DMS53 (cell line): ENCODE measurements at regions not wholly inside any gene's neighbourhood (a gene's known extent, or its start where the extent isn't known, plus 50 kb on each side); places are given as distances from the start of the nearest gene placed in this dataset.
A peak's percentile ranks its signal among the peaks of the same experiment; 100 is the strongest.

Source experiments
- DNase-seq: peaks from one replicate; lab custom pipeline; 2025; lab: John Stamatoyannopoulos, UW

DNA sequence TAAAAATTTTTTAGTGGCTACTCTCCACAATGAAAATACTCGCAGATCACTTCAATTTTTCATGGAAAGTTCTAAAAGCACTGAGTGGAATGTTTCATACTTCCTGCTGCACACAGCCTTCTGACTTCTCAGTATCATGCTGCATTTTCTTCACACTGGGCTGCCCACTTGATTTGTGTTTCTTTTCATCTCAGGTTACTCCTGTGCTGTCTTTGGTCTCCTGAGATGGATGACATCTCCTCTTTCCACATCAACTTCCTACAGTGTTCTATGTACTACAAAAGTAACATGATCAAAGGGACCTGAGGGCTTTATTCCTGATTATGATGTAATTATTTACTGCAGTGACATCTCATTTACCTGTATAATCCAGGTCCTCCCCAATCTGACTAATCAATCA is 927.7 kb downstream of the ROBO2 start:
- no peak for DNase-seq

DNA sequence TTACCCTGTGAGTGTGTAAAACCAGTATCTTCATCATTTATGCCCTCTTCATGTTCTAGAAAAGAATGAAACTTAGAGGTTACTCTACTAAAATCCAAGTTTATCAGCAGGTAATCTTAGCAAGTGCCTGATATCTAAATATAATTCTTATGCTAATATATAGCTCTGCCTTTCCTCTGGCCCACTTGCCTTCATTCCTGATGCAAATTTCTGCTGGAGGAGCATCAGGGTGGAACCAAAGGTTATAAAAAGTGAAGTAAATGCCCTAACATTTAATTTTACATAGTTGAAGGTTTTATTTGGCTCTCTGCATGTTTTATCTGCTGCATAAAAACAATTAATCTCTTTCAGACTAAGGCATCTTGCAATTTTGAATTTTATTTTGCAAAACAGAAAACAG is 936.2 kb downstream of the ROBO2 start:
- no peak for DNase-seq

DNA sequence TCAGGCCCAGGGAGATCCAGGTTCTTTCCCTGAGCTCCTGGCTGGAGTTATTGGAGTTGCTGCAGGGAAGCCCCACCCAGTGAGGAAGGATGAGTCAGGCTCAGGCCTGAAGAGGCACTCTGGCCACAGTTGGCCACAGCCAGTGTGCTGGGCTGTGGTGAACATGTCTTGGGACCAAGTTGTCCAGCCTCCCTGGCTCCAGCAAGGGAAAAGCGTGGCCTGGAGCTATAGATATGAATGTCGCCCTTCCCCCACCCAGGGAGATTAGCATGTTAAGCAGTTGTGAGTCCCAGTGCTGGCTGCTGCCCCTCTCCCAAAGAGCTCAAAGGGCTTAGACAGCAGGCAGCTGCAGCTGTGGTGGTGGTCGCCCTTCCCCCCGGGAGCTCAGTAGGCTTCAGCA is 963.2 kb downstream of the ROBO2 start:
- DNase-seq, result peak; percentile 1

DNA sequence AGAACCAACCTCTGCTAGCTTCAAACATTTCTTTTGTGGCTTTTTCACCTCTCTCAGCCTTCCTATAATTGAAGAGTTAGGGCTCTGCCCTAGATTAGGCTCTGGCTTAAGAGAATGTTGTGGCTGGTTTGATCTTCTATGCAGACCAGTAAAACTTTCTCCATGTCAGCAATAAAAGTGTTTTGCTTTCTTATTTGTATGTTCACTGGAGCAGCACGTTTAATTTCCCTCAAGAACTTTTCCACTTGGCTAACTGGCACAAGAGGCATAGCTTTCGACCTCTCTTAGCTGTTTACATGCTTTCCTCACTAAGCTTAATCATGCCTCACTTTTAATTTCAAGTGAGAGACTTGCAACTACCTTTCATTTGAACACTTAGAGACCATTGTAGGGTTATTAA is 964.7 kb downstream of the ROBO2 start:
- DNase-seq, result no peak

DNA sequence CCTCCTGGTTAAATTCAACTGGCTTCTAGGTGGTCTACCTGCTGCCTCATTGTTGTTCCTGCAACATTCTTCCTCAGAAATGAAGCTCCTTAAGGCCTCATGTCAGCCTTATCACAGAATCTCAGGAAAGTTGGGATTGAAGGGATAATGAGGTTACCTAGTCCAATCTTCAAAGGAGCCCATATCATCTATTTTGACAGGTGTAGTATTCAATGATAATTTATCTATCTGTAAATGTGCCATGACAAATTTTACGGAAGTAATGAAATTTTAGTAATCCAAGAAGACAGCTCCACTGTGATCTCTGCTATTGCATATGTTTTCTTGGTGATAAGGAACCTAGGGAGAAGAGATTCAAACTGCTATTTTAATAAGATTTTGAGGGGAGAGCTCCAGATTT is 973.8 kb downstream of the ROBO2 start:
- DNase-seq, result no peak

DNA sequence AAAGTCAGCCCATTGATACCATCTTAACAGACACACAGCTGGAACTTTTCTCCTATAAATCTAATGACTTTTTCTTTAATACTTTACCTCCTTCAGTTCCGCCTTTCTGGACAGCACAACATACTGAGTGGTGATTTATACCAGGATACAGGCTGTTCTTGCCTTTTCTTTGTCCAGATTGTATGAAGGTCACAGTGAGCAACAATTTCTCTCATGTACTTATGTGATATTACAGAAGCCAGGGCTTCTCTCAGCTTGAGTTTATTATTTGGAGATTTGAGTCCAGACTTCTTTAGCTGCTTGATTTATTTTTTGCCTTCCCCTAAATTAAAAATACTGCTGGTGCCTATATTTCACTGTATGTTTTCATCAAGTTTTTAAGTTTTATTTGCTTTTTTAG is 976.0 kb downstream of the ROBO2 start:
- DNase-seq, result no peak

DNA sequence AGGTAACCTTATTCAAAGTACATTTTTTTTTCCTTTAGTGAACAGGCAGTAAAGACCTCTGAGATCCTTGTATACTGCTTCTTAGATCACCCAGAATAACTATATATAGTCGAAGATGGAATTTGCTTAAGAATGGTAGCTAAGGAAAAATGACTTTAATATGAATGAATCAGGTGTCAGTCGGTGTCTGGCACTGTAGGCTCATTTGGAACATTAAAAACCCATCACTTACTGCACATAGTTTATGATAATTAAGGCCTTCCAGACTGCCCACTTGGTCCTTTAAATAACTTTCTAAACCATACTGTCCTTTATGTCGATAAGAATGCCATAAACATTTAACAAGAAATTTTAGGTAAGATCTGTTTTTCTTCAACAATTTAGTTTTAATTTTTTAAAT is 981.8 kb downstream of the ROBO2 start:
- DNase-seq, result no peak

DNA sequence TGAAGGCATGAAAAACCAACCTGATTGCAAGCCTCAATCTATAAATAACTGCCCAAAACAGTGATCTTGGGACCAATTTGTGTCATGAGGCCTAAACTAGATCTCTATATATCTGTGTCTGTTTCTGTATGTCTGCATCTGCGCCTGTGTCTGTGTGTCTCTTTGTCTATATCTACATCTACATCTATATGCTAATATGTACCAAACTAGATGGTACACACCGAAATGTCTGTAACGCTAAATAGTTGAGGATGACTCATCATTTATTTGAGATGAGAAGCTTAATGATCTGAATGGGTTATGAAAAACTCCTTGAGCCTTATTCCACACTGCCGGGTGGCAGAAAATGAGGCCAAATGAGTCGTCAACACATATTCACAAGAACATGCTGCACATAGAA is 982.3 kb downstream of the ROBO2 start:
- DNase-seq, result peak; percentile 0

DNA sequence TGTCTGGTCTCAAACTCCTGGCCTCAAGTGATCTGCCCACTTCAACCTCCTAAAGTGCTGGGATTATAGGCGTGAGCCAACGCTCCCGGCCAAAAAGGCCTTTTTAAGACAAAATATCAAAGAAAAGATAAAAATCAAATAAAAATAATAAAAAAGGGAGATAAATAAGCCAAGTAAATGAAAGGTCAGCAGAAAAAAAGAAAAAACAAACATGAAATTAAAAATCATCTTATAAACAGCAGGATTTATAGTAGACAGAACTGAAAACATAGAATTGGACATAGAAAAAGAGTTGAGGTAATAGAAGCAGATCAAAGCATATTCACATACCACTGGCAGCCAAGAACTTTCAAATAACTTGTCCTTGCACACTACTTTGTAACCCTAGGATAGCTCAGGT is 983.4 kb downstream of the ROBO2 start:
- no peak for DNase-seq

DNA sequence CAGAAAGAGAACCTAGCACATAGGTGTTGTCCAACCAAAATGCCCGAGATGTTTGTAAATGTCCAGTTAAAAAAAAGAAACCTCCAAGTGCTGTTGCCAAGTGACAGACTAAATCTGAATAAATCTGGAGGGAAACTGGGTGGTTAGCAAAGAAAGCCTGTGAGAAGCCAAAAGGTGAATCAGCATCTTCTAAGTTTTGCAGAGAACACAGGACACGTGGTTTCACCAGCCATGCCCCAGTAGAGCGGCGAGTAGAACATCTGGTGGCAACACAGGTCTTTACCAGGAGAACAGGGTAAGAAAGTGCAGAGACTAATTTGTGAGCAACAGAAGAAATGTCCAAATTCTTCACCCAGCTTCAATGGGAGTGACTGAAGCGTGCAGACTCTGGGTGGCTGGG is 986.0 kb downstream of the ROBO2 start:
- DNase-seq, result no peak

DNA sequence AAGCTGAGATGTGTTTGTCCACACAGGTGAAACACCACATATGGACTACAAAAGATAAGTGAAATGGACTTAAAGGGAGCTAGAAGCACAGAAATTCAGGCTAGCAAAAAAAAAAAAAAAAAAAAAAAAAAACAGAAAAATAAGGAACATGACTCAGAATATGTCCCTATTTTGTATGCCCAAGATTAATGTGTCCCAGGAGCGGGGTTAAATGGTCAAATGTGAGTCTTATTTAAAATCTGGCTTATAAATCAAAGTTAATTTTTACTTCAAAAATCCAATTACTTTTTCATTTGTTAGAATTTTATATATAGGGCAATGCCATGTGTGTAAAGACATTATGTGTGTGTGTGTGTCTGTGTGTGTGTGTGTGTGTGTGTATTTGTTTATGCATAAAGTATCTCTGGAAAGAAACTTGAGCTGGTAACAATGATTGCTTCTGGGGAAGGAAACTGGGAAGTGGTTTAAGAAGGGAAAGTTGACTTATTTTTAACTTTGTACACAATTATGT is 986.5 kb downstream of the ROBO2 start:
- DNase-seq, result no peak

DNA sequence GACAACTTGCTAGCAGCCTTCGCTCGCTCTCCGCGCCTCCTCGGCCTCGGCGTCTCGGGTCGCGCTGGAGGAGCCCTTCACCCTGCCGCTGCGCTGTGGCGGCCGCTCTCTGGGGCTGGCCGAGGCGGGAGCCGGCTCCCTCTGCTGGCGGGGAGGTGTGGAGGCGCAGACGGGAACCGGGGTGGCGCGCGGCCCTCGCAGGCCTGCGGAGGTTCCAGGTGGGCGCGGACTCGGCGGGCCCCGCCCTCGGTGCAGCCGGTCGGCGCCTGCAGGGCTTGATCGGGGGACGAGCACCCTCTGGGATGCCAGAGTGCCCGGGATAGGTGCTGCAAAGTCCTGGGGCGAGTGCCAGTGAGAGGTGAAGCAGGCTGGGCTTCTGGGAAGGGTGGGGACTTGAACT is 989.9 kb downstream of the ROBO2 start:
- DNase-seq, result no peak

DNA sequence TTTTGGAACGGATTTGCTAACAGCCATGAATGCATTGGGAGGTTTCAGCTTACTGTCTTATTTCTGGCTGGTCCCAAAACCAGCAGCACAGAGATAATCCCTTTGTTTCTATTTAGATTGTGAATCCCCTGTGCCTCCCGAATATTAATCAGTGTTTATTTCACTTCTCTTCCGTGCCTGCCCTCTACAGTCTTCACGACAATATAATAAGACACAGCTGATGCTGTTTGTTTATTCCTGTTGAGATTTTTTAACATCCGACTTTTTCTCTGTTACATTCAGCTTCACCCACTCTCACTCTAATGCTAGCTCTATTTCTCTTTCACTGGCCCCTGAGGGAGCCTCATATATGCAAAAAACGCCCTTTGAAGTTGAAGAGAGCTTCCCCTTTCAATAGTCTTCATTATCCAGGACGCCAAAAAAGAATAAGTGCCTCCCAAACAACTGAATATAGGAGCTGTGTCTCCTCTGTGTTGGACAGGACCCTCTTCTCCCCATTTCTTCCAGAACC is 995.3 kb downstream of the ROBO2 start:
- DNase-seq, result no peak

DNA sequence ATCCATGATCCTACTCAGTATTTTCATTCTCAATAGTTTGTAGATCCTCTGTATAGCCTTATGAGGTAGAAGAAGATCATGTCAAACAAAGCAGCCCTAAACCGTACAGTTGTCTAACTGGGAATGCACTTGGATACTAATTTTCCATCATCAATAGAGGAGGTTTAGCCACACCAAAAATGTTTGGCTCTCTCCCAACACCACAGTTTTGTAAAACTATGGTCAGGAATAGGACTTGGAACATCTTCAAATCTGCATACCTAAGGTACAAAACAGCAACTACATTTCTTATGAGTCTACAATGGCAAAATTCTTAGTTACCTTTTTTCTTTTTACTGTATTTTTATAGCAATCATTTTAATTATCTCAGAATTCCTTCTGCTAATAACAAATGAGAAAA is 1001.6 kb downstream of the ROBO2 start:
- no peak for DNase-seq

DNA sequence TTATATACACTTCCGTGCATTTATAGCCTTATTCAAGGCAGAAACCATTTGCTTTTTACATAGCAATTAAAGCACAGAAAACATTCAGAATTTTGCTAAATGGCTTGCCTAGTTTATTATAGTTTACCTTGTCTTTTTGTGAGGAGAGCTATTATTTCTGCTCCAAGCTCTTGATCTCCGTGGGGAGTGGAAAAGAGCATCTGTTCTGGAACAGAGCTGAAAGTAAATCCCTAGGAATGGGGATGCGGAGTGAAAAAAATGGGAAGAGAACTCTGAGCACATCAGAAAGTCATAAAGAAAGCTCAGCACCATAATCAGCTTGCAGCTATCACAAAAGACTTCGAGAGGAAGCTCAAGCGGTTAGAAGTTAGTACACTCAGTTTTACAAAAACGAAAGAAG is 1006.7 kb downstream of the ROBO2 start:
- no peak for DNase-seq

DNA sequence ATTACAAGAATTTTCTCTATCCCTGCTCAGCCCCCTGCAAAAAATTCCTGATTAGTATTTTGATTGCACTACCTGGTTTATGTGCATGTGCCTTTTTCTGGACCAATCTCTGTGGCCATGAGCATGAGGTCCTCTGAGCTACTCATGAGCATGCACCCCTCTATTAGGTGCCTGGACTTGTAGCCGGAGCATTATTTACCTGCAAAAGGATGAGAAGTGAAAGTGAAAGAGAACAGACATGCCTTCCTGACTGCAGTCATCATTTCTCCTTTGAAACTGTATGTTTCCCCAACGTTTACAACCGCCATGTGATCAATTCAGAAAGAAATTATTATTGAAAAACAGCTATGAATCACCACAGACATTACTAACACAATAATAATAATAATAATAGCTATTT is 1008.8 kb downstream of the ROBO2 start:
- peak; percentile 36 for DNase-seq

DNA sequence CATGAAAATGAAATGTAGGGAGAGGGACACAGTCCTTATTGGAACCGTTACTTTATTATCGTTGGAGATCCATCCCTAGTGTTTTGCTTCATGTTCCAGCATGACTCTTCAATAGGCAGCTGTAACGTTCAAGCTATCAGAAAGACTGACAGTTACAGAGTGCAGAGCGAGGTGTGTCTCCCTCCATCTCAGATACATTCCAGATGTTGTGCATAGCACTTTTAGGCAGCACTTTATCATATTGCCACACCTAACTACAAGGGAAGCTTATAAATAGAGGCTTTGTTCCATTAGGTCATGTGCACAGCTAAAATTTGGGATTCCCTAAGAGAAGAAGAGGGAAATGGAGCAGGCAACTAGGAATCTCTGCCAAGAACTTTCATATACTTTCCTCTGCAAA is 1009.6 kb downstream of the ROBO2 start:
- DNase-seq, result no peak

DNA sequence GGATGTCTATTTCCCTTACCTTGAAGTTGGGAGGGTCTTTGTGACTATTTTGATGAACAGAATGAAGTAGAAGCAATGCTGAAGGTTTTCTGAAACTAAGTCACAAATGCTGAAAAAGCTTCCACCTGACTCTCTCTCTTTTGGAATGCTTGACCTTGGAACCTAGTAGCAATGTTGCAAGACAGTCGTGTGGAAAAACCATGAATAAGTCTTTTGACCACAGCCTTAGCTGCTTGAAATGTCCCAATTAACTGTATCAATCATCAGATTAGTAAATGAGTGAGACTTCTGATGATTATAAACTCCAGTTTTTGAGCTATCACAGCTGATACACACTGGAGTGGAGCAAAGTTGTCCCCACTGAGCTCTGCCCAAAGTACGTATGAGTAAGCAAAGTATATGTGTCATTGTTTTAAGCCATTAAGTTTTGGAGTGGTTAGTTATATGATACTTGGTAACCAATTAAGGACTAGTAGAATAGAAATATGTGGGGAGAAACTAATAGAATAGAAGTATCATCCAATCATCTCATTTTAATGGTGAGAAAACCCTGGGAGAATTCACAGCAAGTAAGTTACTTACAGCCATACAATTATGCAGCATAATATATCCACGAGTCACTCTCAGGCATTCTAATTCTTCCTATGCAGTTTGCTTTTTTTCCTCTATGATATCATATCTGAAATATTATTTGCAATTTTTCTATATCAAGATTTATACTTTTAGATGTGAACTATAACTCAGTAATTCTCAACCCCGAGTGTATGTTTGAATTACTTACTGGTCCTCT is 1010.6 kb downstream of the ROBO2 start:
- DNase-seq, result no peak

DNA sequence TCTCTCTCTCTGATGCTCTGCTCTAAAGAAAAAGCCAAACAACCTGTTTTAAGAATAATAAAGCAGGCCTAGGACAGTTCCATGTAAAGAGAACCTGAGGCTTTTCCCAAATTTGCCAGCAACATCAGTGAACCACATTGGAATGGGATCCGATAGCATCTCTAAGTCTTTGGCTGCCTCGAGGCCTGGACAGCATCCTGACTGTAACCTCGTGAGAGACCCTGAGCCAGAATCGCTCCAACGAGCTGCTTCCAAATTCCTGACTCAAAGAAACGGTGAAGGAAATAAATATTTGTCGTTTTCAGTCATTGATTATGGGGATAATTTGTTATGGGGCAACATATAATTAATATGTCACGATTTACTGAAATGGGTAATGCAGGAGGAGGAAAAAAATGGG is 1012.8 kb downstream of the ROBO2 start:
- no peak for DNase-seq

DNA sequence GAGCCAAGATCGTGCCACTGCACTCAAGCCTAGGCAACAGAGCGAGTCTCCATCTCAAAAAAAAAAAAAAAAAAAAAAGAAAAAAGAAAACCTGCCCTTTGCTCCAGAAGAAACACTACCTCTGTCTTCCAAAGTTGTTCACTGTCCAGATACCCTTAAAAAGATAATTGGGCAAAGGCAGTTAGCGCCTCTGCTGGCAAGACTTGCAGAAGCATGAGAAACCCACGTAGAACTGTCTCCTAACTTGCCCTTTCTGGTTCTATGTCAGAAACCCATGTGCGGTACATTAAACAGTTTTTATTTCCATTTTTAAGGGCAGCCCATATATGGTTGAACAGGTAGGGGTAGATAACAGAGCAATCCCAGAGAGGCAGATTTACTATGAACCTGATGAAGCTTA is 1026.4 kb downstream of the ROBO2 start:
- DNase-seq, result no peak

DNA sequence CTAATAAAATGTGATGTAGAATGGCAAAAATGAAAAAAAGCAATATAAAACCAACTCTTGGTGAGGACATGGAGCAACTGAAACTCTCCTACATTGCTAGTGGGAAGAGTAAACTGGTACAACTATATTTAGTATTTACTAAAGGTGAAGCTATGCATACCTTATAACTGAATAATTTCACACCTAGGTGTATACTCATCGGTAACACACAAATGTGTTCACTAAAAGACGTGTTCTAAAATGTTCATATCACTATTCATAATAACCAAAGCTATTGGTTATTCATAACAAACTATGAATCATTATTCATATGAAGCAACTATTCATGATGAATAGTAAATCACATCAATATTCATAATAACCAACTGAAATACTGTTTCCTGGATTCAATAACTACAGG is 1030.3 kb downstream of the ROBO2 start:
- DNase-seq, result no peak

DNA sequence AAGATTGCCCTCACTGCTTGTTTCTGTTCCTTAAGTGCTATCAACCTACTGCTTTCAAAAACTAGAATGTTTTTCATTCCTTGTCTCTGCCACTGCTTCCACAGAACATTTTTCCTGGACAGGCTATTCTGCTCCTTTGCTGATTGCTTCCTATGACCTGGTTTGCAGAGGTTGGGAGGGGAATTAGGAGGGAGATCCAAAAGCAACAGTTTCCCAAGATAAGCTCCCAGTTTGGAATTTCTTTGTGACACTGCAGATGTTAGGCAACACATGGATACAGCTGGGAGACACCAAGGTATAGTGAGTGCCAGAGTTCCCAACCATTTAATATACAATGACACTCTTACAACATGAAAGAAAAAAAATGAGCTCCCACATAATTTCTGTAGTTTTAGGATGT is 1036.5 kb downstream of the ROBO2 start:
- DNase-seq, result no peak

DNA sequence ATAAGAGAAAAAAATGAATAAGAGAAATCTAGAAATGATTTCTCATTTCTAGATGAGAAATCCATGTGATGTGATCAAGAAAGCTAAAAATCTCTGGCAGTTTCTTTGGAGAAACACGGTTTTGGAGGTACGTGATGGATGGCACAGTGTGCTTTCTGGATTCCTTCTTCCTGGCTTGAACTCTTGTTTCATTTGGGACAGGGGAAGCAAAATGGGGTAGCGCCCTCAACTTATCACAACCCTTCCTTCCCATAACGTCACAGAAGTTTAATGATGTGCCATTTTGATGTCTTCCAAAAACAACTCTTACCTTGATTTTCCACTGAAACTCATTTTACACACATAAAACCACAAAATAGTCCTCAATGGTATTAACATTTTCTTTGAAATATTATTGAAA is 1037.3 kb downstream of the ROBO2 start:
- no peak for DNase-seq

DNA sequence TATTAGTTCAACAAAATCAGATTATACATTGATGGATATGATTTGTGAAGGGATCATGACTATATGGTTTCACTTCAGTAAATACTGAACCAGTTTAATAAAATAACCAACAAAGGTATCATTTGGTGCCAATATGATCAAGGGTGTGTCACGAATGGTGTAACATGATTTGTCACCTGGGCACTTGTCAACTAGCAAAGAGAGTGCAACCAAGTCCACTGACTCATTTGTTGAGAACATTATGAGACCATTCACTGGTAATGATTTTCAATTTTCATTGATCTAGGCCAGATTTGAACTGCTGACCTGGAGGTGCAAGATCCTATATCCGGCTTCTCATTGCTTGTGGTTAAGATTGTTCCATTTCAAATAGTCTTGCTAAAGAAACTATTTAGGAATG is 1037.9 kb downstream of the ROBO2 start:
- no peak for DNase-seq
